DMS79 (cell line): ENCODE measurements at regions not wholly inside any gene's neighbourhood (a gene's known extent, or its start where the extent isn't known, plus 50 kb on each side); places are given as distances from the start of the nearest gene placed in this dataset.

Experiments used
- DNase-seq: peaks from one replicate; lab custom pipeline; 2025; lab: John Stamatoyannopoulos, UW

- DNase-seq = no peak
These were observed 136.2 kb upstream of the NTM start for GRCh38 chr11:131234221-131234620.

GRCh38 chr11:131235328-131236298, 134.8 kb upstream of the NTM start:
- no peak for DNase-seq

GRCh38 chr11:131240421-131240820, 130.0 kb upstream of the NTM start:
- no peak for DNase-seq

DNA sequence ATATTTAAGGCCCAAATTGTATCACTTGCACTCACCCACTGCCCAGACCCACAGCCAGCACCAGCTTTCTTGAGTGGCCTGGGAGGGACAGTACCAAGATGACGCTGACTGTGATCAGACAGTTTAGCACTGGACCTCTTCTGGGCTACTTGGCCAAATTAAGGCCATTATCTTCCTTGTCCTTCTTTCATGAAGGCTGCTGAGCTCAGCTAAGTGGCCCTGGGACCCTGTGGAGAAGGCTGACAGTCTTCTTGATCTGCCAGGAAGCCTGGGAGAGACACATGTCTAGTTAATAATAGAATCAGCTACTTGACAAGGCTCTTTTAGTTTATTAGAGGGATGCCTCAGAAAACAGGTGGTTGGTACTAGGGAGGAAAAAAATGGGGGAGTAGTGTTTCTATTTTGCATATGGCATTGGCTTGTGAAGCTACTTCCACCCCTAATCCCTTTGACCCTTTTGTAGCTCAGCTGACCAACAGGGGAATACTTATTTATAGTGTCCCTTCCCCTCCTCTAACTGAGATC, 127.9 kb upstream of the NTM start:
- DNase-seq = no peak

GRCh38 chr11:131246156-131246555, 124.3 kb upstream of the NTM start:
- no peak for DNase-seq

DNA sequence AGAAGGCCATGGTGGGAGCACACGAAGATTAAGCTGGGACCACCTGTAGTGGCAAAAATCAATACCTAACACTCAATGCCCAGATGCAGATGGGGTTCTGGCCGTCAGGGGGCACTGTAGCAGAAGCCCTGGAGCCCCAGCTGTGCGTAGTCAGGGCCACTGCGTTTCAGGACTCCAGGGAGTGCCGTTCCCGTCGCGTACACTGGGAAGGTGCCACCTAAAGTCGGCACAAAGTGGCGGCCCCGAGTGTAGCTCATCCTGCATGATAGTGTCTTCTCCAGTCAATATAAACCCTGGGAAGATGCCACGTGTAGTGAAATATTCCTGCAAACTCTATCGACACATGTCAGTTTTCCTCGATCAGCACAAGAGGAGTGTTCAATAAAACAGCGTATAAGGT, 123.8 kb upstream of the NTM start:
- no peak for DNase-seq

DNA sequence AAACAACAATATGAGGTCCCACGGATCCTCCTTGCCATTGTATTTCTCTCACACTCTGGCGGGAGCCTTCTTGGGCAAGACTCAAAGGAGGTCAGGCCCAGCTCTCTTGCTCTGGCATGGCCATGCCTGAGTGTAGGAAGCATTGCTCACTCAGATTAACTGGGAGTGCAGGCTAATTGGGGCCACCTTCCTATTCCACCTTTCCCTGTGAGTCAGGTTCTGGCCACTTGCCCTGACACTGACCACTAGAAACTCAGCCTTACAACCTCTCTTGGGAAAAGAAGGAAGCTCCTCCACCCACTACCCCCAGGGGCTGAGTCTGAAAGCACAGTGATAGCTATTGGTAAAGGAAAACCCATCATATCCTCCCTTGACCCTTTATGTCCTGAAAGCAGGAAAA, 121.8 kb upstream of the NTM start:
- no peak for DNase-seq

DNA sequence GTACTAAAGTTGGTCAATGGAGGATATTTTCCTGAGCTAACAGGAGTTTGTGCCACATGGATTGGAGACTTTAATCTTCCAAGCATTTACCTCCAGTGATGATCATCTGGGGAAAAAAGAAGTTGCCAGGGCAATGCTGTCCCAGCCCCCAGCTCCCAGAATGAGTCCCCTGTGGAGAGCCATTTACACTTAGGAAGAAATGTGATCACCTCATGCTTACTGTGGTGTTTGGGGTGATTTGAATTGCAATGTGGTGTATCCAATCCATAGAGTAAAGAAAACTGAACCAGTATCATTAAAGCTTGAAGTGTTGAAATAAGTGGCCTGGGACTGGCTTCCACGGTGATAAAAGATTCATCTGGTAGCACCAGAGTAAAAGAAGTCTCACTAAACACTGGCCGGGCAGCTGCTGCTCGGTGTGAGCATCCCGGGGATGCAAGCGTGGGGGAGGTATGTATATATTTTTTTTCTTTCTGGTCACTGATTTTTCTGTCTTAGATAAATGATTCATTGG, 117.2 kb upstream of the NTM start:
- peak; percentile 83 for DNase-seq

- peak; percentile 24 for DNase-seq
These were observed 116.7 kb upstream of the NTM start for GRCh38 chr11:131253656-131254151.

- no peak for DNase-seq
These were observed 116.2 kb upstream of the NTM start for GRCh38 chr11:131254254-131254653.

GRCh38 chr11:131274233-131274632, 96.2 kb upstream of the NTM start:
- peak; percentile 69 for DNase-seq

DNA sequence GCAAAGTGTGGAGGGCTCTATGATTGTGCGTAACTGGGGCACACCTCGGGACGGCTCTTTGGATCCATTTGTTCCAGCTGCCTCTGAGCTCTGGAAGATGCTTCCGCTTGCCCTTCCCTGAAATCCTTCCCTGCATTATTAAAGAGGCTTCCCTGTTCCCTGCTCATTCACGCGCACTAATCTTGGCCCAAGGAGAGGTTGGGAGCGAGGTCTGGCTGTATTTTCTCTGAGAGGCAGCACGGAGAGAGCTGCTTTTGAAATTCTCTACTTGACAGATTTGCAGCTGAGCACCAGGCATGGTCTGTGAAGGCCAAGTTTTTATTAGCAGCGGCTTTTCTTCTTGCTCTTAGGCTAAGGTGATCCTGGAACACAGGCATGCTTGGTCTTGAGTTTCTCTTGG, 94.8 kb upstream of the NTM start:
- peak; percentile 23 for DNase-seq

GRCh38 chr11:131278472-131278871, 91.9 kb upstream of the NTM start:
- no peak for DNase-seq

GRCh38 chr11:131279654-131280384, 90.6 kb upstream of the NTM start:
- no peak for DNase-seq

DNA sequence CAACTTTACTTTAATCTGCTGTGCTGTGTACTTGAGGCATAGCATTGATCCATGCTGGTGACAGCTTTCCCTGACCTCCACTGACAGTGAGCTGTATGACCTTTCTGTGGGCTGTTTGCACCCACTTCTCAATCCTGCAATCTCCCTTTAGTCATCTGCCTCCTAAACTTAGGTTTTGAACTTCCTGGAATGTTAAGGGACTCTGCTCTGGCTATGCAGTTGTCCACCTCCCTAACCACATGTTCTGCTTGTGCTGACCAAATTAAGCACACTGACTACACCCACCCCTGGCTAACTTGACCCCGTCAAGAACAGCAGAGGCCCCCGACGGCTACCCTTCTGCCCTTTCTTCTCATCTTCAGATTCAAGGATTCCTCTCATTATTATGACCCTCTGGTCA, 89.1 kb upstream of the NTM start:
- DNase-seq = no peak

GRCh38 chr11:131284041-131284440, 86.4 kb upstream of the NTM start:
- DNase-seq = no peak

- no peak for DNase-seq
These were observed 81.8 kb upstream of the NTM start for GRCh38 chr11:131288521-131289091.

DNA sequence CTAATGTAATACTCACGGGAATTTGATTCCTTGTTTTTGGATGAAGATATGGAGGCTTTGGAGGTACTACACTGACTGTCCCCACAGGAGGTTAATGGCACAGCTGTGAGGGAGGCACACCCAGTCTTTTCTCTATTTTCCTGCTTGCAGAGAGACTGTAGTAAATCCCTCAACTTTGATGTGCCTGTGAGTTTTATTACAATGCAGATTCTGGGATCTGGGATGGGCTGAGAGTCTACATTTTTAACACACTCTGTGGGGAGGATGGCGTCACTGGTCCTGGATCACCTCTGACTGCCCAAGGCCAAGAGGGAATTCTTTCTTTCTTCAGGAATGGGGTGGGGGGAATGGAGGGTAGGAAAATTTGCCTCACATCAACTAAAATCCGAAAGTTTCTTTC, 80.2 kb upstream of the NTM start:
- DNase-seq = no peak

GRCh38 chr11:131295986-131296385, 74.4 kb upstream of the NTM start:
- DNase-seq = no peak

DNA sequence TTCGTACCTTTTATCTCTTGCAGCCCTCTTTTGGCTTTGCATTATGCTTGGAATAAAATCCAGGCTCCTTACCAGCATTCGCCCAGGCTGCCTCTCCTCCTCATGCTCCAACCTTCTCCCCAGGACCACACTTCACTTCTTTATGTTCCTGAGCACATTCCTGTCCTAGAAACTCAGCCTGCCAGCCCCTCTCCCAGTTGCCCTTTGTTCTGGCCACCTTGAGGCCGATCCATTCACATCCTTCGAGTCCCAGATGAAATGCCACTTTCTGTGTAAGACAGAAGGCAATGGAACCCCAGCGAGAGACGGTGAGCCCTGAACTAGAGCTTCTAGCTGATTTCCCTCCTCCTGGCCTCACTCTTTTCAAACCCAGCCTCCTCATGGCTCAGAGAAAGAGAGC, 73.0 kb upstream of the NTM start:
- DNase-seq = no peak

DNA sequence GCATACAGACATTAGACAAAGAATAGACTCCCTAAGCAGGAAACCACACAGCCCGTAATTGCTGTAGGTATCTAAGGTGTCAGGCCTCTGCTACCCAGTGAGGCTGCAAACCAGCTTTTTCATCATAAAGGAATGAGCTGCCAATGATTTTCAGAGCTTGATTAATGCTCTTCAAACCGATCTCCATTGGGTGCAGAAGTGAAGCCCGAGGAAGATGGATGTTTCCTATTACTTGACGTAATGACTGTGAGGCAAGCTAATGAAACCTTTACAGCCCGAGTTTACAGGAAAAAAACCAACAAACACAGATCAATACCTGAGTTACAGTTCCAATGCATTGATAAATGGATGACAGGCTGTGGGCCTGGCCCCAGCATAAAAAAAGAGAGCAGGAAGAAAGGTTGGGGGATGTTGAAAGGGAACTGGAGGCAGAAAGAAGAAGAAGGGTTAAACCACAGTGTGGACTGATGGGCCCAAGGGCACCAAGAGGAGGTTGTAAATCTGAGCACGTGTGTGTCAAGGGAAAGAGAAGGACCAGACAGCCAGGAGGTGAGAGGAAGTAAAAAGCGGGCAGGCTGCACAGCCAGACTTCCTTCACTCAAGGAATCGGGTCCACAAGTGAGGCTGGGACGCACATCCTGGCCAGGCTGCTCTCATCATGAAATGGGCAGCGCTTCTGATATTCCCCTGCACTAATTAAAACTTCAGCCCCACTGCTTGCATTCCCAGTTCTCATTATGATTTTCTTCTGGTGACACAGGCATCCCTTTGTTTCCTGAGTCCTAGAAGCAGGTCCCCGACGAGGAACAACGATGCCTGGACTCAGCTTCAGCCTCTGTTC, 70.6 kb upstream of the NTM start:
- no peak for DNase-seq

GRCh38 chr11:131300439-131300717, 70.0 kb upstream of the NTM start:
- no peak for DNase-seq
